GM06990 (cell line): ENCODE measurements at regions not wholly inside any gene's neighbourhood (a gene's known extent, or its start where the extent isn't known, plus 50 kb on each side); places are given as distances from the start of the nearest gene placed in this dataset.

Source experiments
- DNase-seq: peaks from one replicate; pipeline ENCODE4 v3.0.0-alpha.2; 2011; ENCODE audit not compliant: insufficient read length; ENCODE audit errors: extremely low read depth
- H3K27me3 ChIP-seq: replicated peaks from 2 replicates; pipeline ENCODE4 v1.6.0; 2011; ENCODE audit warnings: low read length; ENCODE audit not compliant: control insufficient read depth, insufficient read depth
- H3K36me3 ChIP-seq: 2 replicates; pipeline ENCODE4 v1.5.1; 2011; ENCODE audit warnings: low read length; ENCODE audit not compliant: control insufficient read depth, insufficient read depth
- H3K4me3 ChIP-seq: replicated peaks from 2 replicates; pipeline ENCODE4 v1.5.1; 2011; ENCODE audit warnings: low read depth, mild to moderate bottlenecking, control low read depth, low read length
- TF ChIP-seq, protein P1 (sequence below): IDR thresholded peaks from 2 replicates; pipeline ENCODE4 v1.5.1; 2011; ENCODE audit warnings: low read length, control low read depth, mild to moderate bottlenecking, inconsistent platforms; ENCODE audit not compliant: insufficient read depth, poor library complexity, severe bottlenecking

DNA sequence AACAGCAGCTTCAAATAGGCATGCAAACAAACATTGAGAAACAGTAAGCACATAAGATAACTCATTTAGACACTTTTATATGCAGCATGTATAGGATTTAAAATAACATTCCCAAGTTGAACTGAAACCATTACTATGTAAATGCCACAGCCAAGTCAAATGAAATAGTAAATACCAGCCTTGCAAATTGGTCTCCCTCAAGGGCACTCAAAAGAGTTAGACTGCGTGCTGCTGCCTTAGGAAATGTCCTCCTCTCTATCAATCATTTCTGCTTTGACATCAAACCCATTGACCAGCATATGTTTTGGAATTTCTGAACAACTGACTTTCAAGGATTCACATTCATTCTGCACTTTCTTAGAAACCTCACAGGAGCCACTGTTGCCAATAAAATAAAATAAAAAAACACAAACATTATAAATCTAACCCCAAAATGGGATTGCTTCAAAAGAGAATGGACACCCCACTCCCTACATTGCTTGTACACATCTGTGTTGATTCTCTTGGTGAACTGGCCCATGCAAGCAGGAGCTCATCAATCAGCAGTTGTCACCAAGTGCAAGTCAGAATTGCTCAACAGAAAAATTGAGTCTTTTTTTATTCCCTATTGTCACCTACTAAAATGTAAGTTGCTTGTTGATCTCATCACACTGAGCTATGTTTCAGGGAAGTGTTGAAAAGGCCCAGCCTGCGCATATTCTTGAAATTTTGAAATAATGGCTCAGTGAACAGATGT, 256.2 kb downstream of the DAD1 start:
- TF ChIP-seq, protein P1, sequence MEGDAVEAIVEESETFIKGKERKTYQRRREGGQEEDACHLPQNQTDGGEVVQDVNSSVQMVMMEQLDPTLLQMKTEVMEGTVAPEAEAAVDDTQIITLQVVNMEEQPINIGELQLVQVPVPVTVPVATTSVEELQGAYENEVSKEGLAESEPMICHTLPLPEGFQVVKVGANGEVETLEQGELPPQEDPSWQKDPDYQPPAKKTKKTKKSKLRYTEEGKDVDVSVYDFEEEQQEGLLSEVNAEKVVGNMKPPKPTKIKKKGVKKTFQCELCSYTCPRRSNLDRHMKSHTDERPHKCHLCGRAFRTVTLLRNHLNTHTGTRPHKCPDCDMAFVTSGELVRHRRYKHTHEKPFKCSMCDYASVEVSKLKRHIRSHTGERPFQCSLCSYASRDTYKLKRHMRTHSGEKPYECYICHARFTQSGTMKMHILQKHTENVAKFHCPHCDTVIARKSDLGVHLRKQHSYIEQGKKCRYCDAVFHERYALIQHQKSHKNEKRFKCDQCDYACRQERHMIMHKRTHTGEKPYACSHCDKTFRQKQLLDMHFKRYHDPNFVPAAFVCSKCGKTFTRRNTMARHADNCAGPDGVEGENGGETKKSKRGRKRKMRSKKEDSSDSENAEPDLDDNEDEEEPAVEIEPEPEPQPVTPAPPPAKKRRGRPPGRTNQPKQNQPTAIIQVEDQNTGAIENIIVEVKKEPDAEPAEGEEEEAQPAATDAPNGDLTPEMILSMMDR: no peak
- DNase-seq: no peak
- no peak overlapping the region for H3K4me3 ChIP-seq
- H3K36me3 ChIP-seq: no peaks in the 10 kb centered on the region
- no peaks in the 10 kb centered on the region for H3K27me3 ChIP-seq

DNA sequence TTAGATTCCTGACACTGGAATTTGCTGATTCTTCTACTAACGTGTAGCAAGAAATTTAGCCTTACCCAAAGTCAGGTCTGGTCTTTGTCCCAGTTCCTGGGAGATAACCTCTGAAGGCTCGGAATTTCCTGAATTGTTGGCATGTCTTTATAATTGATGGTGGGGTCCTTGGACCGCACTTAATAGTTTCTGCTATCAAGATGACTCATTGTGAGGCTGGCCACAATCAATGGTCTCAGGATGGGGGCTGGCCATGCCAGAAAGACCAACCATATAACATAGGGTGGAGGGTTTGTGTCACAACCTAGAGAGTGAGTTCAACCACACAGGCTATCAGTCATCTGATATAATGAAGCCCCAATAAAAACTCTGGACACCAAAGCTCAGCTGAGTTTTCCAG, 259.7 kb downstream of the DAD1 start:
- TF ChIP-seq, protein P1: no peak
- Histone ChIP-seq H3K27me3 (no peaks in the 10 kb centered on the region), H3K36me3 (no peaks in the 10 kb centered on the region), H3K4me3 (no peak overlapping the region)
- no peak for DNase-seq

DNA sequence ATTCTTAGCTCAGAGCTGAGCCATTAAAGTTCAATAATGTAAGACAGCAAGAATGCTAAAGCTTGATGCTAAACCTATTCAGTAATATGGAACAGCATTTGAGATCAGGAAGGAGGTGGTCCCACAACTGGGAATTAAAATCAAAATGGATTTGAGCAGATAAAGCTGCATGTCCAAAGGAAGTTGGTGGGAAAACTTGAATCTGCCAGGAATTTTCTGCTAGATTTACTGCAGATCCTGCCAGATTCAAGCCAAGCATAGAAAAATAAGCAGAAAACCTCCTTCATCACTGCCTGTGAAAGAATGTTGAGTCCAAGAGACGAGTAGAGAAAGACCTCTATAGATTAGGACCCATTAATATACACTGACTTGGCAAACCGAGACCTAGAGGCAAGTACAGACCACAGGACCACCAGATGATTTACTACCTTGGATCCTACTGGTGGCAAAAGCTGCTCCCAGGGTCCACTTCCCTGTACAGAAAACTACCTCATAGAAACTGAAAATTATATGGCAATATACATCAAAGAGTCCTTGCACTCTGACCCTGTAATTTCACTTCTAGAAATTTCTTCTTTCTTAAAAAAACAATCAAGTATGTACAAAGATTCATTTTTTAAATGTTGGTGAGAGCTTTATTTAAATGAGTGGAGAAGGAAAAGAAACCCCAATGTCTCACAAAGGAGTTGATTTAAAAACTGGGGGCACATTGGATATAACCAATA, 263.2 kb downstream of the DAD1 start:
- TF ChIP-seq, protein P1: no peak
- no peaks in the 10 kb centered on the region for H3K36me3 ChIP-seq
- DNase-seq: no peak
- no peak overlapping the region for H3K4me3 ChIP-seq
- H3K27me3 ChIP-seq: no peaks in the 10 kb centered on the region

DNA sequence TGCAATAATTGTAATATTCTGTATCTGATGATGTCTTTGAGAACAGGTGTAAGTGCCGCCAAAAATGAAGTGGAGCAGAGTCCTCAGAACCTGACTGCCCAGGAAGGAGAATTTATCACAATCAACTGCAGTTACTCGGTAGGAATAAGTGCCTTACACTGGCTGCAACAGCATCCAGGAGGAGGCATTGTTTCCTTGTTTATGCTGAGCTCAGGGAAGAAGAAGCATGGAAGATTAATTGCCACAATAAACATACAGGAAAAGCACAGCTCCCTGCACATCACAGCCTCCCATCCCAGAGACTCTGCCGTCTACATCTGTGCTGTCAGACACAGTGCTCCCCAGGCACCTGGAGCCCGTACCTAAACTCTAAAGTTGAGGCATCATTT, 268.7 kb downstream of the DAD1 start:
- TF ChIP-seq, protein P1: no peak
- Histone ChIP-seq H3K36me3 (no peaks in the 10 kb centered on the region), H3K27me3 (no peaks in the 10 kb centered on the region), H3K4me3 (no peak overlapping the region)
- no peak for DNase-seq

DNA sequence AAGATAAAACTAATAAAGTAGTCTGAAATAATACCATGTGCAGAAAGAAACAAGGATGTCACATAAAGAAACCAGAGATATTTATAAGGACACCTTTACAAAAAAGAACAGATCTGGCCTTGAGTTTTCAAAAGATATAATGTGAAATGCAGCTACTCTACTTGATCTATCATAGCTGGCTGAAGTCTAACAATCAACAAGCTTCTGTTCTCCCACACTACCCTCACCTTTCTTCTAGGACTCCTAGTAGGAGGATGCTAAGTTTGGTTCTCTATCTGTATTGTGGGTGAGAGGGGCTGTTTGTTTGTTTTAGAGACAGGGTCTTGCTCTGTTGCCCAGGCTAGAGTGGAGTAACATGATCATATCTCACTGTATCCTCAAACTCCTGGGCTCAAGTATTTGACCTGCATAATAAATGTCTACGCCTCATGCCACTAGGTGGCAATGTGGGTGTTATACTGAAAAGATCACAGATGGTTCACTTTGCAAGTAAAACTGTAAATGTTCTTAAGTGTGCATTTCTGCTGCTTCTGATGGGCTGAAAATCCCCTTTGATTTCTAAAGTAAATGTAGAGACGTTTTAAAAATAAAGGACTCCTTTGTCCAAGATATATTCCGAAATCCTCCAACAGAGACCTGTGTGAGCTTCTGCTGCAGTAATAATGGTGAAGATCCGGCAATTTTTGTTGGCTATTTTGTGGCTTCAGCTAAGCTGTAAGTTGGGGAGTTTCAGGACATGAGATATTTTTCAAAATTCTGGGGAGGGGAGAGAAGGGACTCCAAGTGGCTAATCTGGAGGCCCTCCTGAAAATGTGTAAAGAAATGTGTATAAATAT, 269.3 kb downstream of the DAD1 start:
- TF ChIP-seq, protein P1: peak; percentile 65
- DNase-seq: no peak

More for the DNA sequence above, 269.3 kb downstream of the DAD1 start:
- no peaks in the 10 kb centered on the region; the same call in 1 of the 2 replicates for H3K27me3 ChIP-seq
- H3K36me3 ChIP-seq: no peaks in the 10 kb centered on the region
- H3K4me3 ChIP-seq: no peak overlapping the region
